Loucy (cell line): ENCODE measurements at regions not wholly inside any gene's neighbourhood (a gene's known extent, or its start where the extent isn't known, plus 50 kb on each side); places are given as distances from the start of the nearest gene placed in this dataset.

Experiments used
- H2AFZ ChIP-seq: fragments of 200-600 bp; sonication (generic); 2 replicates; pipeline ENCODE4 v1.6.0; 2016; ENCODE audit warnings: antibody characterized with exemption, mild to moderate bottlenecking, low read length, moderate library complexity
- H3F3A ChIP-seq: fragments of 200-600 bp; 2 replicates; pipeline ENCODE4 v1.6.0; 2016; ENCODE audit warnings: antibody characterized with exemption, low read depth, mild to moderate bottlenecking
- H3K27me3 ChIP-seq: fragments of 200-600 bp; sonication (generic); 2 replicates; pipeline ENCODE4 v1.6.1; 2014; ENCODE audit warnings: low read length, mild to moderate bottlenecking; ENCODE audit not compliant: insufficient read depth, poor library complexity, severe bottlenecking
- H3K36me3 ChIP-seq: fragments of 200-600 bp; sonication (generic); 2 replicates; pipeline ENCODE4 v1.6.1; 2016; ENCODE audit warnings: low read length; ENCODE audit not compliant: insufficient read depth
- H3K4me1 ChIP-seq: fragments of 200-600 bp; sonication (generic); 2 replicates; pipeline ENCODE4 v1.5.1; 2014; ENCODE audit warnings: low read length, mild to moderate bottlenecking; ENCODE audit not compliant: insufficient read depth, poor library complexity, severe bottlenecking
- H3K4me2 ChIP-seq: fragments of 200-600 bp; sonication (generic); 2 replicates; pipeline ENCODE4 v1.6.0; 2014; ENCODE audit warnings: antibody characterized with exemption, low read length, low read depth, mild to moderate bottlenecking; ENCODE audit not compliant: poor library complexity, severe bottlenecking
- H3K4me3 ChIP-seq: fragments of 200-600 bp; sonication (generic); 2 replicates; pipeline ENCODE4 v1.5.1; 2014; ENCODE audit warnings: low read length, mild to moderate bottlenecking, mixed read lengths; ENCODE audit not compliant: poor library complexity, severe bottlenecking
- H3K79me2 ChIP-seq: fragments of 200-600 bp; sonication (generic); 2 replicates; pipeline ENCODE4 v1.6.1; 2014; ENCODE audit warnings: low read length; ENCODE audit not compliant: insufficient read depth
- H3K9ac ChIP-seq: fragments of 200-600 bp; sonication (generic); 2 replicates; pipeline ENCODE4 v1.6.0; 2014; ENCODE audit warnings: mild to moderate bottlenecking, low read depth, low read length, moderate library complexity; ENCODE audit not compliant: poor library complexity, severe bottlenecking
- H3K9me2 ChIP-seq: fragments of 200-600 bp; sonication (generic); replicated peaks from 2 replicates; pipeline ENCODE4 v1.6.1; 2016; ENCODE audit warnings: low read depth, low read length, mixed read lengths
- H3K9me3 ChIP-seq: fragments of 200-600 bp; sonication (generic); 2 replicates; pipeline ENCODE4 v1.6.1; 2014; ENCODE audit warnings: mild to moderate bottlenecking, antibody characterized with exemption, low read length, low read depth; ENCODE audit not compliant: insufficient read depth
- H4K20me1 ChIP-seq: fragments of 200-600 bp; sonication (generic); 2 replicates; pipeline ENCODE4 v1.6.0; 2014; ENCODE audit warnings: antibody characterized with exemption, low read length, mild to moderate bottlenecking; ENCODE audit not compliant: insufficient read depth, poor library complexity, severe bottlenecking
- CTCF ChIP-seq: fragments of 200-600 bp; sonication (generic); conservative IDR thresholded peaks from 2 replicates; pipeline ENCODE4 v1.5.1; 2014; ENCODE audit warnings: mild to moderate bottlenecking, antibody characterized with exemption, low read length
- EZH2phosphoT487 ChIP-seq: fragments of 200-600 bp; IDR thresholded peaks from 2 replicates; pipeline ENCODE4 v1.6.1; 2018; ENCODE audit warnings: antibody characterized with exemption, mild to moderate bottlenecking, moderate library complexity, borderline replicate concordance

DNA sequence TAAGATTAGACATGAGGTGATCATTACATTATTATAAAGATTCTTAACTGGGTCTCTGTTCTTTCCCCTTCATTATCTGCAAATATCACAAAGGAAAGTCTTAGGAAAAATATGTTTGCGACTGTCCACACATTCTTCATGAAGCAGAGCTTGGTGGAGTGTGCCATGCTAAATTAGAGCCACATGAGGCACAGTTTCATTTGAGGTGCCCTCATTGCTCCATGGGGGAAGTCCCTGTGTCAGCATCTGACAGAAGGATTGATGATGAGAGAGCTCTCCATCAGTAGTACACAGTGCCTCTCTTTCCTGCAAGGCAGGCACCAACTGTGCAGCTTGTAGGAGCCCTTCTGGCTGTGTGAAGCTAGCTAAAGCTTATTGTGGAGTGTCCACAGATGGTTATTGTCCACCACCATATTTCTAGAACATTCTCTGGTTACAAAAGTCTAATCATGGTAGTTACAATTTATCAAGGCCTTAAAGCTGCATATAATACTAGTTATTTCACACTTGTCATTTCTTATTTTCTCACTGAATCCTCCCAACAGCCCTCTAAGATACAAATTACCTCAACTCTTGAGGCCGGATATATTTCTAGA is 63.9 kb downstream of the C9orf152 start:
- H3K4me3 ChIP-seq: peak overlapping the region; percentile 23
- H3K27me3 ChIP-seq: no peaks in the 10 kb centered on the region
- no peak for TF ChIP-seq EZH2phosphoT487
- TF ChIP-seq CTCF: peak; percentile 50
- peaks cover 83% of the 10 kb centered on the region for H3K79me2 ChIP-seq
- H3K36me3 ChIP-seq: peaks cover 32% of the 10 kb centered on the region; the same call in 1 of the 2 replicates
- no peaks in the 10 kb centered on the region for H3K9me3 ChIP-seq
- no peak overlapping the region for H2AFZ ChIP-seq
- no peaks in the 10 kb centered on the region for H3K9me2 ChIP-seq
- H3F3A ChIP-seq: peaks cover 20% of the 10 kb centered on the region
- H3K4me2 ChIP-seq: peak overlapping the region; percentile 54
- no peaks in the 10 kb centered on the region for H4K20me1 ChIP-seq
- H3K4me1 ChIP-seq: peaks cover 55% of the 10 kb centered on the region
- H3K9ac ChIP-seq: peak overlapping the region; percentile 71

- H3K9me2 ChIP-seq: no peaks in the 10 kb centered on the region
- no peak overlapping the region for H2AFZ ChIP-seq
- H3K9me3 ChIP-seq: no peaks in the 10 kb centered on the region
- H3K9ac ChIP-seq: peak overlapping the region; percentile 98
- peak overlapping the region; percentile 2 for H3K4me2 ChIP-seq
- no peak overlapping the region for H3K4me3 ChIP-seq
- TF ChIP-seq EZH2phosphoT487 (no peak), CTCF (no peak)
- peaks cover 78% of the 10 kb centered on the region for H3K4me1 ChIP-seq
- peaks cover 84% of the 10 kb centered on the region for H3K79me2 ChIP-seq
- no peaks in the 10 kb centered on the region for H3K27me3 ChIP-seq
- H3F3A ChIP-seq: peaks cover 22% of the 10 kb centered on the region
- peaks cover 22% of the 10 kb centered on the region for H3K36me3 ChIP-seq
- no peaks in the 10 kb centered on the region for H4K20me1 ChIP-seq
Observed at GRCh38 chr9:110146373-110146772, 61.6 kb downstream of the C9orf152 start.

GRCh38 chr9:110148384-110148783 is 59.6 kb downstream of the C9orf152 start:
- H4K20me1 ChIP-seq: no peaks in the 10 kb centered on the region
- no peak overlapping the region for H2AFZ ChIP-seq
- TF ChIP-seq CTCF (no peak), EZH2phosphoT487 (no peak)
- peaks cover 89% of the 10 kb centered on the region for H3K79me2 ChIP-seq
- H3K9ac ChIP-seq: peak overlapping the region; percentile 98
- peak overlapping the region; percentile 95 for H3K4me2 ChIP-seq
- peaks cover 21% of the 10 kb centered on the region for H3F3A ChIP-seq
- H3K4me1 ChIP-seq: peaks cover 86% of the 10 kb centered on the region
- no peaks in the 10 kb centered on the region for H3K9me2 ChIP-seq
- peaks cover 22% of the 10 kb centered on the region for H3K36me3 ChIP-seq
- H3K4me3 ChIP-seq: peak overlapping the region; percentile 84
- no peaks in the 10 kb centered on the region for H3K9me3 ChIP-seq
- H3K27me3 ChIP-seq: no peaks in the 10 kb centered on the region
